NCI-H2171 (cell line): ENCODE measurements at regions not wholly inside any gene's neighbourhood (a gene's known extent, or its start where the extent isn't known, plus 50 kb on each side); places are given as distances from the start of the nearest gene placed in this dataset.
"Not testable (repeated sequence)": the region's sequence is repeated elsewhere in the genome, so short reads cannot be mapped to it uniquely, and the experiment has no call there.

Source experiments
- DNase-seq: peaks from one replicate; lab custom pipeline; 2025; lab: John Stamatoyannopoulos, UW

DNA sequence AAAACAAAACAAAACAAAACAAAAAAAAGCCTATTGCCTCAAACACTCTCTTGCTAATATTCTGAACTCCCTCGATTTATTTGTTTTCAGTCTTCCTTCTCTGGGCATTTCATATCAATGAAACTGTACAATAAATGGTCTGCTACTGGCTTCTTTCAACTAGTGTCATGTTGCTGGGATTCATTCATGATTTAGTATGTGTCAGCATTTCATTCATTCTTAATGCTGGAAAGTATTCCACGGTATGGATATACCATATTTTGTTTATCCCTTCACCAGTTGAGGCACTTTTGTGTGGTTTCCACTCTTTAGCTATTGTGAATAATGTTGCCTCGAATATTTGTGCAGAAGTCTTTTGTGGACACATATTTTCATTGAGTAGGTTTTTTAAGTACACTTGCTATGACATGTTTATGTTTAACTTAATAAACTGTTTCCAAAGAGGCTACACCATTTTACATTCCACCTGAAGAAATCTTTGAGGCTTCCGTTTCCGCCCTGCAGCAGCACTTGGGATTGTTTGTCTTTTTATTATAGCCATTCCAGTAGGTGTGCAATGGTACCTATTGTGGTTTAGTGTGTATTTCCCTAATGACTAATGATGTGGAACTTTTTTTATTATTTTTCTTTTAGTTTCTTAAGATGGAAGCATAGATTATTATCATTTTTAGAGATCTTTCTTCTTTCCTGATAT, 543.6 kb upstream of the SOX11 start:
- no peak for DNase-seq

DNA sequence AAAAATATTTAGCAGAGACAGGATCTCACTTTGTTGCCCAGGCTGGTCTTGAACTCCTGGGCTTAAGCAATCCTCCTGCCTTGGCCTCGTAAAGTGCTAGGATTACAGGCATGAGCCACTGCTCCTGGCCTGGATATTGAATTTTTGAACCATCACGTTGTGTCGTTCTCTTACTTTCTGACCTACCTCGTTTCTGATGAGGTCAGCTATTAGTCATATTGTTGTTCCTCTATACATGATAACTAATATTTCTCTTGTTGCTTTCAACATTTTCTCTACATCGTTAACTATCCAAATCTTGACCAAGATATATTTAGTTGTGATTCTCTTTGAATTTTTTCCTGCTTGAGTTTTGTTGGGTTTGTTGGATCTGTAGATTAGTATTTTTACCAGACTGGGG, 541.3 kb upstream of the SOX11 start:
- DNase-seq, result no peak

DNA sequence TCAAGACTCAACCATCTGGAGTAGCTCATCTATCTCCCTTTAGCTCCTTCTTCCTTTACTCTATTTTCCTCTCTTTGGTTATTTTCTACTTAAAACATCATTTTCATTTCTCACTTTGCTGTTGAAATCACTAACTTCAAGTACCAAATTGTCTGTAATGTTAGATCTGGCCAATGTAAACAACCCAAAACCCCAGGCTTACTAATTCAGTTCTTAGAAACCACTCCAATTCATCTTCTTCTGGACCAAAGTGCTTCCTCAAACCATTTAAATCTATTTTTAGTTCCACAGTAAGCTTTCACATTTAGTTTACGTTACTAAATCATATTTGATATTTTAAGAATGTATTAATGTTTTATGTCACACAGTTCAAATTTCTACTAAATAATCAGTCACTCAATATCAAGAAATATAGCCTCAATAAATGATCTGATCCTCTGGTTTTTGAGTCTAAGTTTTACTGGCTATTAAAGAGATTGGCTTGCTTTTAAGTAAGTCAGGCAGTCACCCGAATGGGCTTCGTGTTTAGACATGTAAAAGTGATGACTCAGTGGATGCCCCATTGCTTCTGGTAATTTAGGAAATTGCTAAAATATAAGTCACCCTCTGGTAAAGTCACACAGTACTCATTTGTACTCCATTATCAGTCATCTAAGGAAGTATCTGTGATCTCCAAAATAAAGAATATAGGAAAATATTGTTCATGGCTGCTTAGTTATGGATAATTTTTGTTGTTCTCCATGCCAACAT, 527.2 kb upstream of the SOX11 start:
- no peak for DNase-seq

DNA sequence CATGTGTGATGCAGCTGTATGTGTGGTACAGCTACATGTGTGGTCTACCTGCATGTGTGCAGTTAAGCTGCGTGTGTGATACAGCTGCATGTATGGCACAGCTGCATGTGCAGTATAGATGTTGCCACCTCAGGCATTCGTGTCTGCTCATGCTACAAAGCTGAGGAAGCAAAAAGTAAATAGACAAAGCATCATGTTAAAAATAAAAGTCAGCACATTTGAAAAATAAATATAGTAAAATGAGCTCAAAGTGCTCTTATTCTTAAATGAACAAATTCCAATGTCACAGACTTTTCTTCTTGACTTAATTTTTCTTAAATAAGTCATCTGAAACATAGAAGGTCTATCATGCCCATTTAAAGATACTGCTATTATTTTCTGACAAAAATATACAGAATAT, 519.3 kb upstream of the SOX11 start:
- DNase-seq, result no peak

DNA sequence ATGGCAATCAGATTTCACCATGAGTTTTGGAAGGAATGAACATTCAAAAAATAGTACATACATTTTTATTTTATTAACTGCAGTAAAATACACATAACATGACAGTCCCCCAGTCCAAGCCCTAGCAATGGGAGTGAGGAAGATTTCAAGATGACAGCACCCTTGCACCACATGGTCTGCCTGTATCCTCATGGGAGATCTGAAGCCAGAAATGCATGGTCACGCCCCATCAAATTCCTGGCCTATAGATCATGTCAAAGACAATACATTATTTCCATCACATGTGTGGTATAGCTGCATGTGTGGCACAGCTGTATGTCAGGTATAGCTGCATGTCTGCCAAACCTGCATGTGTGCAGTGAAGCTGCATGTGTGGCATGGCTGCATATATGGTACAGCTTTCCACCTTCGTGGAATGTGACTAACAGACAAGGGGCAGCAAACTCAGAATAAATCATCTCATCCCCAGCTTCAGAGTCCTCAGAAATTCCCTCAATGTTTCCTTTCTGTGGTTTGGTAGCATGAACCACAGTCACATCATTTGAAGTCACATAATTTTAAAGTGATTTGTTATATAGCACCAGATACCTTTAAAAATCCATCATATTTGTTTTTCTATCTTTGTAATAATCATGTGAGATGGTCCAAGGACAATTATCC, 518.2 kb upstream of the SOX11 start:
- no peak for DNase-seq

DNA sequence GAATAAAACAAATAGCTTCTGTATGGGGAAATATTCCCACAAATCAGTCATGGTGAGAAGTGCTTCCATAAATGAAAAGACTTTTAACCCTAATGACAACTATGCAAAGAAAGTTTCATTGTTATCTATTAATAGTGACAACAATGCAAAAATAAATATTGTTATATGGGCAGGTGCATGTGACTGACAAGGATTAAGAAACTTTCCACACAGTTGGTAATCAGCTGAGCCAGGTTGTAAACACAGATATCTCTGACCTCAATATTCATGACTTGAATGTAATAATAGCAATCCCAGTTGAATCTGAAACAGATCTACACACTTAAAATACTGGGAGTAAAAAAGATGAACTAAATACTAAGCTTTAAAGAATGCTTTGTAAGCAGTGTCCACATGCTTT, 517.0 kb upstream of the SOX11 start:
- no peak for DNase-seq

DNA sequence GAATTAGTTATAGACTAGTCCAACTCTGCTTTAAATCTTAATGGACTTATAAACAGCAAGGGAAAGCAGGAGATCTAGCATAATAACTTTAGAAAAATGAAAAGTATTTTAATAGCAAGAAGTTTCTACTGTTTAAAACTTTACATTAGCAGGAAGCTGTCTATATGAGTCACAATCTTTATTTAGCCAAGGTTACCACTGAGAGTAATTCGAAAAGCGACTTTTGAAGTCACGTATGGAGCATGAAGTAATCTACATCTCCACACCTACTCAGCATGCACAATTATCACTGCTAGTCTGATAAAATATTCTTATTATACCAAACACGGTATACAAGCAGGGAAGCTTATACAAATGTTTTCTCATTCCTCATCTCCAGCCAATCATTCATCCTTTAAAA, 515.4 kb upstream of the SOX11 start:
- DNase-seq, result no peak

DNA sequence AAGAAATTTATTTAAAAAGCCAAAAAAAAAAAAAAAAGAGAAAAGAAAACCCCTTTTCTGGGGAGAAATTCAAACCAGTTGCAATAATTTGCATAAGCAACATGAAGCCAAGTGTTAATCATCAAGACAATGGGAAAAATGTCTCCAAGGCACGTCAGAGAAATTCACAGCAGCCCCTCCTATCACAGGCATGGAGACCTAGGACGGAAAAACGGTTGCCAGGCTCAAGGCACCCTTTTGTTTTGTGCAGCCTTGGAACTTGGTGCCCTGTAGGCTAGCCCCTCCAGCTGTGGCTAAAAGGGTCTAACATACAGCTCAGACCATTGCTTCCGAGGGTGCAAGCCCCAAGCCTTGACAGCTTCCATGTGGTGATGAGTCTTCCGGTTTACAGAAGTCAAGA, 509.2 kb upstream of the SOX11 start:
- DNase-seq, result no peak

DNA sequence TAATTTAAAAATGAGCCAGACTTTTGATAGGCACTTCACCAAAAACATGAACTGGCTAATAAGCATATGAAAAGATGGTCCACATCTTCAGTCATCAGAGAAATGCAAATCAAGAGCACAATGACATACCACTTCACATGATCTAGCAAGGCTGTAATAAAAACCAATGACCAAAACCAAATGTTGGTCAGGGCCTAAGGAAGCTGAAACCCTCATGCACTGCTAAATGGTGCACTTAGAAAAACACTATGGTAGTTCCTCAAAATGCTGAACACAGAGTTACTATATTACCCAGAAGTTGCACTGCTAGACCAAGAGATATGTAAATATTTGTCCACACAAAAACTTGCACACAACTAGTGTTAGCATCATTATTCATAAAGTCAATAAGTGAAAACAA, 504.9 kb upstream of the SOX11 start:
- no peak for DNase-seq

DNA sequence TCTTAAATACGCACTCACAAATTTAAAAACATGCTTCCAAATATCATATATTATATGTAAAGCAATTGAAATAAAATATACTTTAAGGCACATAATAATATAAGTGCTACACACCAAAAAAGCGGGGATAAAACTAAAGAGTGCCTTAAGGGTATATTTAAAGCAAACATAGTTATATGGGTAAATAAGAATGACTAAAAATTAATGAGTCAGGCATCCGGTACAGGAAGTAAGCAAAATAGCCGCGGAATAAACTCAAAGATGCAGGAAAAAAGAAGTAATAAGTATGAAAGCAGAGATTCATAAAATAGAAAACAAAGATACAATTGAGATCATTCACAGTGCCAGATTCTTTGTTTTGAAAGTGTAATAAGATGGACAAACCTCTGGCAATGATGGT, 503.5 kb upstream of the SOX11 start:
- DNase-seq, result no peak

DNA sequence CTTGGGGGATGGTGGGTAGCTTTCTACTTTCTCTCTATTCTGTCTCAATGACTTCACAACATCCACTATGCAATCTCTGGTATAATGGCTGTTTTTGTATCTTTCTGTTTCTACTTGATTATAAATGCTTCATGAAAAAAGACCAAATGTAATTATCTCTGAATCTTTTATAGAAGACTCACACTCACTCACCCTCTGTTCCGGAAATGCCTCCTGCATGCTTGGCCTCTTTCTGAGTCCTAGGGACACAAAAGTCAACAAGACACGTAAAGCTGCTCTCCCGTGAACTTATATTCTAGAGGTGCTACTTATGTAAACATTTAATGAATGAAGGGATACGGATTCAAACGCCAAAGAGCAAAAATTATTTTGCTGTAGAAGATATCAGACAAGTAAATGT, 502.2 kb upstream of the SOX11 start:
- DNase-seq, result no peak

DNA sequence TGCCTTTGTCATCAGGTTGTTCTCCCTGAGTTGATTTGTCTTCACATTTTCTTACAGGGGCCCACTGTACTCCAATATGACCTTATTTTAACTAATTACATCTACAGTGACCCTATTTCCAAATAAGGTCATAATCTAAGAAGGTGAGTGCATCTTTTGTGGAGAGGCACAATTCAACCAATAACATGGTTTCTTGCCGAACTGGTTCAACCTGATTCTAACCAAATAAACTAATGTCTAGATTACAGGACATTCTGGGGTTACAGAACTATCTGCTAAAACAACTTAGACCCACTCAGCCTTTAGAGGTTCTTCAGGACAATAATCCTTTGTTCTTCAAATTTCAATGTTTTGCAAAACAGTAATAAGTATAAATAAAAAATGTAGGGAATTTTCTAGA, 496.5 kb upstream of the SOX11 start:
- DNase-seq, result no peak

DNA sequence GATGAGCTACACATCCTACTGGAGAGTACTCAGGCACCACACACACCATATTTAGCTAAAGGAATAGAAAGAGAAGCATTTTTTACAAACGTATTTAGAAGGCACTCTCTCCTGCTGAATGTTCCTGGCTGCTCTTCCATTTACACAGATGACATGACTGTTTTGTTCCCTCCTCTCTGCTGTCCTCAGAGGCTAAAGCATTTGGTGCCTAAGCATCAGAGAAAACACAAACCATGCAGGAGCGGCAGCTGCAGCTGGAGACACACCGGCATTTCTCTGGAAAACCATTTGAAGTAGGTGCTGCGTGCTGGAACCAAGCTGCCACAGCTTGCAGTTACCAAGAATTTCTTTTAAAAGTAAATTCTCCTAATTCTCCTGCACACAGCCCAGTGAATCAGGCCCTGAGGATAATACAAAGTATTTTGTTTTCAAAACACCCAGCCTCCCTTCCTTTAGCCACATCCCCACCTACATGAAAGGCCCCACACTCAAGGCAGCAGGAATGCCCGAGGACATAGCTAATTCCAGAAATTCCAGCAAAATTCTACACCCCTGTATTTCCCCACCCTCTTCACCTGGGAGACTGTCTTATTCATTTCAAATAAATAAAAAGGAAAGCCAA, 488.9 kb upstream of the SOX11 start:
- no peak for DNase-seq

DNA sequence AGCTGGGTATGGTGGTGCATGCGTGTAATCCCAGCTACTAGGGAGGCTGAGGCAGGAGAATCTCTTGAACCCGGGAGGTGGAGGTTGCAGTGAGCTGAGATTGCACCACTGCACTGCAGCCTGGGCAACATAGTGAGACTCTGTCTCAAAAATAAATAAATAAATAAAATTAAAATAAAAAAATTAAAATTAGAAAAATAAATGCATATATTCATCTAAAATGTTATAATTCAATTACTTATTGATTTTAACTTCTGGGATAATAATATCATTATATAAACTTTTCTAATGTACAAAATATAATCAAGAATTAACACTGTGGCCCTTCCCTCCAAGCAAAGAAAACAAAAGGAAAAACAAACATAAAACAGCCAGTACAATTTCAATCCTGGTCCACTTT, 485.4 kb upstream of the SOX11 start:
- DNase-seq, result not testable (repeated sequence)

DNA sequence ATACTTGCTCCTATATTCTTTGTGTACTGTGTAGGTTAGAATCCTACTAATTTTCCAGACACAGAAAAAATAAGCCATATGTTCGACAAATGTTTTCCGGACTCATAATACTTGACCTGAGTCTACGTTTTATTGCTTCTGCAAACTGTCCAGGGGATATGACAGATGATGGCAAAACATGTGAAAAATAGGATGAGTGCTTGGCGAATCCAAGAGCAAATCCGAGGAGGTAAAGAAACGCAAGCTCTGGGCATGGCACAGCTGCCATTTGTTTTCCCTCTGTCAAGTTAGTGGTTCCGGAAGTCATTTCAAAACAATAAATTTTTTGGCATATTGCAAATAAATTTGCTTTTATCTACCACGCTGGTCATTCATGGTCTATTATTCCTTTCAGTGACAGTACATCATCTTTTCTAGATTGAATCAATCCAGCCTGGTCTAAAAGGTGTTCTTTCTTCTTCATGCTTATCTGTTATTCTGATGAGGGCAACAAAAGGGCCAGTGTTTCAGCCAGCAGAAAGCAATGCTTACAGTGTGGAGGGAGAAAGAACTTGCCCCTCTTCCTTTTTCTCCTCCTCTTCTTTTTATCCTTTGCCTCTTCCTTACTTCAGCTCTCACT, 476.1 kb upstream of the SOX11 start:
- no peak for DNase-seq

DNA sequence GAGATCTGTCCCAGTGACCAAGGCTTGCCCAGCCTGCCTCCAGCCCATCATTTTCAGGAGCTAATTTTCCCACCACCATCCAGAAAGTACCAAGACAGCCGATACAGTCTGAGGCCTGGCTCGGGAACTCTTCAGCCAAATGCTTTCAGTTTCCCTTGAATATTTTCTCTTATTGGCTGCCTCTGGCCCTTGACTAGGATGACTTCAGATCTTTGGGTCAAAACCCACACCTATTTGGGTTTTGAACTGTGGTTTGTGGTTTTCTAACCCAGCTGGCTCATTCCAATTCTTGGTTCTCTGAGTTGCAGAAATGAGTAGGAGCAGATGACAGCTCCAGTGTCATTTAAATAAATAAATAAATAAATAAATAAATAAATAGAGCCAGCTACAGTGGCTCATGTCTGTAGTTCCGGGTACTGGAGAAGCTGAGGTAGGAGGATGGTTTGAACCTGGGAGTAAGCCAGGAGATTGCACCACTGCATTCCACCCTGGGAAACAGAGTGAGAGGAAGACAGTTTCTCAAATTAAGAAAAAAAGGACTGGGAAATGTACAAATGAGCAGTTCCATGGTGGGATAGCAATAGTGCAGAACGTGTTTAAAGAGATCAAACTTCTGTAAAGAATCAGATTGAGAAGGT, 465.0 kb upstream of the SOX11 start:
- no peak for DNase-seq

DNA sequence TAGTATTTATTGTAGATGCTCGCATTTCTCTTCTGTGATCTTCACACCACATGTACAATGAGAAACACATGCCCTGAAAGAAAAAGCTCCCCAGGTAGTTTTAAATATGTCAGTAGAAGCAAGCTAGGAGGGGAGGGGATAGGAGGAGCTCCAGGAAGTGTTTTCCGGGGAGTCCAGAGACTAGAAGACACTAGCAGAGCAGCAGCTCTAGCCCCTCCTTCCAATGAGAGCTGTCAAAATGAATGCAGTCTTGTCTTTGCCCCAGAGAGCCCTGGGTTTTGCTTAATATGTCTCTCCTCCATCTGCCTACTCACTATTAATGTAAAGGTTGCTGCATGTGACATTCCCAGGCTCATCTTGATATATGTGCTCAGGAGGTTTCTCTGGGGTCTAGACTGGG, 462.6 kb upstream of the SOX11 start:
- no peak for DNase-seq

DNA sequence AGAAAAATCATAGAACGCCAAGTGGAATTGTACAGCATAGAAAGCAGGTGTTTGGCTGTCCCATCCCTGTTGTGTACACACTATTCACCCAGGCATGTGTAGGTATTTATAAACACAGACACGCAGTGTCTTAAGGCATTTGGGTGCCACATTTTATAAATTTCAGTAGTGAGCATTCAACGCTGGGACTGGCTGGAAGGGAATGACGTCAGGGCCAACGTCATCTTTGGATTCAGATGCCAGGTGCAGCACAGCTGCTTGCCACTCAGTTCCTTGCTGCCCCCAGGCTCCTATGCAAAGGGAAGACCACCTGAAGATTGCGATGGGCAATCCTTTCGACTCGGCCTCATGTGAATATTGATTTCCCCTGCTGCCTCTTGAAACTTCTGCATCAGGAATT, 461.7 kb upstream of the SOX11 start:
- no peak for DNase-seq

DNA sequence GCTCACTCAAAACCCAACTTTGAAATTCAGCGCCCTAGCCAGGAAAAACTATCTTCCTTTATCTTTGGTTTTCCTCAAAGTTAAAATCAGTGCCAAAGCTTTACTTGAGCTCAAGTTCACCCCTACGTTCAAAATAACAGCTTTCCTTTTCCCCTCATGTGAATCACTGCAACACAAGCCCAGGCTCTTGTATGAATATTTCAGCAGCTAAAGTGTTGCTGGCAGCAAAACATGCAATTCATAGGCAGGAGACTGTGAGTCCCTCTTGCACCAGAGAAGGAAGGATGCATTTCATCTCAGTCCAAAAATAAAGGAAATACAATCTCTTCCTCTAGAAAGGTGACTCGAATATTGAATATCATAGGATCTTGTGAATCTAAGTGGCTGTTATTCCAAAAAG, 461.3 kb upstream of the SOX11 start:
- DNase-seq, result no peak

DNA sequence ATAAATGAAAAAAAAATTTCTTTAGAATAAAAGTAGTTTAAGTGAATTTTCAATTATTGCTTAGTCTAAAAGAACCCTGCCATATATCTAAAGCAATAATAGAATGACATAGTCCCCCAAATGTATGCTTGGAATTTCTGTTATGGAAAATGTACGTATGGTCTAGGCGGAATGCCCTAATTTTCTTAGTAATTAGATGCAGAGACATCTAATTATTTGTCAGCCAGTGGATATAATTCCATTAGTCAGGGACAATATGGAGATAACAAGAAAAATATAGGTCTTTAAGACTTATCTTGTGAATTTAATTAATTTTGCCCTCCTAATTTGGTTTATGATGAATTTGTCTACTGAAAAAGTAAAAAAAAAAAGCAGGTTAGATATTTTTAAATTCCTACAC, 460.9 kb upstream of the SOX11 start:
- no peak for DNase-seq

DNA sequence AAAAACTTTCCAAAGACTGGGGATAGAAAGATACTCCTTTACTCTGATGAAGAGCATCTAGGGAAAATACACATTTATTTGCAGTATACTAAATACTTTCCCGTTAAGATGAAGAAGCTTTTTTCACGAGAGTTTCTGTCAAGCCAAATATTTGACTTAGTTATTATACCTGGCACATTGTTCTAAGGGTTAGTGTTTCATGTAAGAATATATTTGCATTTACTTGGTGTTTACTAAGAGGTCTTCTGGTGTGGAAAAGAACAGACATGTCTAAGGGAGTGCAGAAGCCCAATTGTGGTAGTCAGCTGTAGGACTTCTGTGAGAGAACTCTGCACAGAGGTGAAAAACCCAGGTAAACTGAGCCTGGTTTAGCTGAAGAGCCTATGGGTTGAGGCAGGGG, 457.6 kb upstream of the SOX11 start:
- no peak for DNase-seq

DNA sequence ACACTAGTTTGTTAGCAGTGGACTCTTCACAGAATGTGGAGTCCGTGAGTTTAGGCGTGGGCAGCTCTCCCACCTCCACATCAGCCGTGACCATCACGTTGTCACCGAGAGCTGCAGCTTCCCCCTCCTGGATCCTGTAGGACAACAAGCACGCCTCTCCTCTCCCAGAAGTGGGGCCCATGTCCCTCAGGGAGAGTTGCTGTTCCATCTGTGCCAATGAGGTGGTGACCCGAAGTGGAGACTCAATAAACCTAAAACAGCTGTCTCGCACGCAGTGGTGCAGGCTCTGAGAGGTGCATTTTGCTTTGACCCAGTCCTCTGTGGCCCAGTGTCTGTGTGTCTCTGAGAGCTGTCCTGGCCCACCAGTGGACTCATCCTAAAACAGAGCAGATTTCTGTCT, 456.5 kb upstream of the SOX11 start:
- DNase-seq, result no peak
